Activated naive CD4-positive, alpha-beta T cell treated with anti-CD3 and anti-CD28 coated beads, Interleukin-2, amount 10 ng/mL, durations not matched to agents 7 days and 5 days (primary cell): ENCODE measurements at regions not wholly inside any gene's neighbourhood (a gene's known extent, or its start where the extent isn't known, plus 50 kb on each side); places are given as distances from the start of the nearest gene placed in this dataset.

Source experiments
- CTCF ChIA-PET: fragments of 350-600 bp; sonication (Branson Sonifier 250); formaldehyde crosslinking; loops from one replicate; lab custom pipeline; 2021; ENCODE audit warnings: antibody characterized with exemption; lab: Charles Lee
- DNase-seq: peaks from one replicate; pipeline ENCODE4 v3.0.0-alpha.2; 2020
- H3K27ac Mint-ChIP-seq: one replicate; pipeline ENCODE4 v1.8.0; 2021; ENCODE audit warnings: mild to moderate bottlenecking, moderate library complexity, mixed read lengths
- H3K27me3 Mint-ChIP-seq: one replicate; pipeline ENCODE4 v1.8.0; 2021; ENCODE audit warnings: mild to moderate bottlenecking, mixed read lengths
- H3K36me3 Mint-ChIP-seq: one replicate; pipeline ENCODE4 v1.8.0; 2021; ENCODE audit warnings: mixed read lengths
- H3K4me1 Mint-ChIP-seq: one replicate; pipeline ENCODE4 v1.8.0; 2021; ENCODE audit warnings: mixed read lengths
- H3K4me3 Mint-ChIP-seq: one replicate; pipeline ENCODE4 v1.8.0; 2021; ENCODE audit warnings: mild to moderate bottlenecking, moderate library complexity, mixed read lengths
- H3K9me3 Mint-ChIP-seq: one replicate; pipeline ENCODE4 v1.8.0; 2021; ENCODE audit warnings: mixed read lengths

DNA sequence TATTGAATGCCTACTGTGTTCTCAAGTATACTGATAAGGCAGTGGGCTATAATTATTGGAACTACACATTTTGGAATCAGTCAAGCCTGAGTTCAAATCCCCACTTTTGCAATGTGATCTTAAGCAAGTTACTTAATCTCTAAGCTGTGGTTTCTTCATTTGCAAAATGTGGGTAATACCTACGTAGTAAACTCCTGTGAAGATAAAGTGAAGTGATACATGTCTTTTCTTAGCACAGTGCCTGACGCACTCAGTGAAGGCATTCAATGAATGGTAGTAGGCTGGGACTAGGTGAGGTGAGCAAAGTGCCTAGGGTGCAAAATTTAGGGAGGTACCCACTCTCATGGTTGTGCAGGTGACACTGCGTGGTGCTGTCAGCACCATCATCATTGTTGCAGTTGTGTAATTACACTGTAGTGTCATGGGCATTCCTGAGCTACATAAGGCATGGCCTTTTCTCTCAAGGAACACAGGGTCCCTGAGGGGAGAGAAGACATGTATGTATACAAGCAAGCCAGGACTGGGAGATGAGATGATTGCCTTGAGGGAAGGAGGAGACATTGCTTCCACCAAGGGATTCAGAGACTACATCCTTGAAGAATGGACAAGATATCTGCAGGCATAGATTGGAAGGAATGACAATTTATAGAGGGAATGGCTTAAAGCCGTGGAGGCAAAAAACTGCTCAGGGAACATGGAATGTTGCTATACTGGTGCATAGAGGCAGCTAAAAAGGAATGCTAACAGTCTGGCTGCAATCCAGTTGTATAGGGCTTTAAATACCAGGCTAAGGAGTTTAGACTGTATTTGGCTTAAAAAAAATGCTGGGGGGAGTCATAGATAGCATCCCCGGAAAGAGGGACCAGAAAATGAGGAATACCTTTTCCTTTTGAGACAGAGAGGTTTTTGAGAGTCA is 129.2 kb upstream of the ARHGAP5 start:
- peaks cover 54% of the 10 kb centered on the region for H3K4me1 Mint-ChIP-seq
- H3K4me3 Mint-ChIP-seq: no peak overlapping the region
- CTCF ChIA-PET: no interaction called here
- no peak for DNase-seq
- peak overlapping the region; percentile 25 for H3K27ac Mint-ChIP-seq
- H3K27me3 Mint-ChIP-seq: no peaks in the 10 kb centered on the region
- H3K9me3 Mint-ChIP-seq: no peaks in the 10 kb centered on the region
- no peaks in the 10 kb centered on the region for H3K36me3 Mint-ChIP-seq

DNA sequence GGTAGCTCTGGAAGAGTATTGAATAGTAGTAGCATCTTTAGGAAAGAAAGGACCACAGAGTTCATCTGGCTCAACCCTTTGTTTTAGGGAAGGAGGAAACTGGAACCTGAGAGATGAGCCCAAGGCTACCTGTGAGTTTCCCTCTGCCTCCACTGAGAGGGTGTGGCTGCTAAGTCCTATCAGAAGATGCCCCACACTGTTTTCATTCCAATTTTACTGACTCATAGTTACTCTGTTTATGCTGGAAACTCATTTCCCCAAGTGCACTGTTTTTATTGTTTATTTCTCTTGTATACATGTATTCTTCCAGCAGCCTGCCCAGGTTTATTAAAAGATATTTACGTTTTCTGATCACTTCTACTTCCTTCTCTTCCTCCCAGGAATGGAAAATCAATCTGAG is 127.4 kb upstream of the ARHGAP5 start:
- no peak overlapping the region for H3K27ac Mint-ChIP-seq
- CTCF ChIA-PET: interaction anchor here (1.9 kb wide), 1 partner anchor 305 kb away, joined by 4 read pairs; no protein-coding TSS in a partner anchor
- no peaks in the 10 kb centered on the region for H3K36me3 Mint-ChIP-seq
- H3K9me3 Mint-ChIP-seq: no peaks in the 10 kb centered on the region
- no peaks in the 10 kb centered on the region for H3K27me3 Mint-ChIP-seq
- no peak overlapping the region for H3K4me3 Mint-ChIP-seq
- peaks cover 39% of the 10 kb centered on the region for H3K4me1 Mint-ChIP-seq
- DNase-seq: no peak

- peaks cover 37% of the 10 kb centered on the region for H3K4me1 Mint-ChIP-seq
- CTCF ChIA-PET: interaction anchor here (1.9 kb wide), 1 partner anchor 304 kb away, joined by 4 read pairs; no protein-coding TSS in a partner anchor
- no peak overlapping the region for H3K4me3 Mint-ChIP-seq
- H3K36me3 Mint-ChIP-seq: no peaks in the 10 kb centered on the region
- H3K27me3 Mint-ChIP-seq: no peaks in the 10 kb centered on the region
- H3K9me3 Mint-ChIP-seq: no peaks in the 10 kb centered on the region
- no peak overlapping the region for H3K27ac Mint-ChIP-seq
- DNase-seq: no peak
Observed at GRCh38 chr14:31950331-31950730, 126.8 kb upstream of the ARHGAP5 start.

DNA sequence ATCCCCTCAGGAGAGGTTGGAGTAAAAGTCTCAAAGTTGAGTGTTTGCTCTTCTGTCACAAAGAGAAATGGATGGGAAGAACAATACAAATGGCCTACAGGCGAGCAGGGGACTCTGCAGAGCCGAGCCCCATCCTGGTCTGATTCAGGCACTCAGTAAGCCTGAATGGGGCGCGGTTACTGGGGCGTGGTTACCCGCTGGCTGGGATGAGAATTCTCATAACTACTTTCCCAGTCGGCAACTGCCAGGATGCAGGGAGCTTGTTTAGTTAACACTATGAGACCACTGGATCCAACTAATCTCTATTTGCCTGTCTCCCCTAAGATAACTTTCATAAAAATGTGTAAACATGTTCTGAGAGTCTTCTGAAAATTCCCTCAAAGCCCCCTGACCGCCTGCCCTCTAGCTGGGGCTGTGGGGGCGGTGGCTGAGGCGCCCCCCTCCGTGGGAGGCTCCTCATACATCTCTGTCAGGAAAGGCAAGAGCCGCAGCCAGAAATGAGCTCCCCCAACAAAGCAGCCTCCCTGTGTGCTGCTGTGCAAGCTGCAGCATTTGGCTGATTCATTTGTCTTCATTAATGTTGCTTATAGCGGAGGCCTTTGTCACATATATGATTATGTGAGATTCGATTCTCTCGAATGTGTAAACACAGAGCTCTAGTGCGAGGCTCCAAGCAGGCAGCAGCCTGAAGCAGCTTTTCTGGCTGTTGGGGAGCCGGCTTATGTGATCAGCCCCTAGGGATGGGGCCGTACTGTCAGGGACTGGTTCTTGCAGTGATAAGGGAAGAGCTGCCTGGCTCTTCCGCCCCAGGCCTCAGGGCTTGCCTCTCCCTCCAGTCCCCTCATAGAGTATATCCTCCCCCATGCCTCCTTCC is 126.1 kb upstream of the ARHGAP5 start:
- Mint-ChIP-seq H3K27ac (no peak overlapping the region), H3K27me3 (peaks cover 6% of the 10 kb centered on the region), H3K4me1 (peaks cover 32% of the 10 kb centered on the region), H3K4me3 (no peak overlapping the region), H3K36me3 (no peaks in the 10 kb centered on the region), H3K9me3 (no peaks in the 10 kb centered on the region)
- CTCF ChIA-PET: interaction anchor here (1.9 kb wide), 1 partner anchor 304 kb away, joined by 4 read pairs; no protein-coding TSS in a partner anchor
- no peak for DNase-seq

DNA sequence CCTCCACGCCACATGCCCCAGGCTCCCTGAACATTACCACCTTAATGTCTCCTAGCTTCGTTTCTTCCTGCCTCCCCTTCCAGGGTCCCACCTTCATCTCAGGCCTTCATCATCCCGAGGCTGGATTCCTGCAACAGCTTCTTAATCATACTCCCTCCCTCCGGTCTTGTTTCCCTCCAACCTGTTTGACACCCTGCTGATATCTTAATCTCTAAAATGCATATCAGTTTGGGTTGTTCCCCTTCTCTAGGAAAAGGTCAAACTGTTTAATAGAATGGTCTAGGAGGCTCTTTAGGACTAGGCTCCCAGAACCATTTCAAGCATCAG is 125.5 kb upstream of the ARHGAP5 start:
- H3K4me1 Mint-ChIP-seq: peaks cover 26% of the 10 kb centered on the region
- no peak for DNase-seq
- peaks cover 6% of the 10 kb centered on the region for H3K27me3 Mint-ChIP-seq
- CTCF ChIA-PET: interaction anchor here (1.9 kb wide), 1 partner anchor 303 kb away, joined by 4 read pairs; no protein-coding TSS in a partner anchor
- H3K36me3 Mint-ChIP-seq: no peaks in the 10 kb centered on the region
- no peak overlapping the region for H3K27ac Mint-ChIP-seq
- no peaks in the 10 kb centered on the region for H3K9me3 Mint-ChIP-seq
- H3K4me3 Mint-ChIP-seq: no peak overlapping the region

- H3K36me3 Mint-ChIP-seq: no peaks in the 10 kb centered on the region
- peaks cover 6% of the 10 kb centered on the region for H3K27me3 Mint-ChIP-seq
- no peak overlapping the region for H3K4me3 Mint-ChIP-seq
- no peaks in the 10 kb centered on the region for H3K9me3 Mint-ChIP-seq
- H3K4me1 Mint-ChIP-seq: peaks cover 16% of the 10 kb centered on the region
- CTCF ChIA-PET: no interaction called here
- H3K27ac Mint-ChIP-seq: no peak overlapping the region
- DNase-seq: no peak
Observed at GRCh38 chr14:31952573-31952972, 124.5 kb upstream of the ARHGAP5 start.

DNA sequence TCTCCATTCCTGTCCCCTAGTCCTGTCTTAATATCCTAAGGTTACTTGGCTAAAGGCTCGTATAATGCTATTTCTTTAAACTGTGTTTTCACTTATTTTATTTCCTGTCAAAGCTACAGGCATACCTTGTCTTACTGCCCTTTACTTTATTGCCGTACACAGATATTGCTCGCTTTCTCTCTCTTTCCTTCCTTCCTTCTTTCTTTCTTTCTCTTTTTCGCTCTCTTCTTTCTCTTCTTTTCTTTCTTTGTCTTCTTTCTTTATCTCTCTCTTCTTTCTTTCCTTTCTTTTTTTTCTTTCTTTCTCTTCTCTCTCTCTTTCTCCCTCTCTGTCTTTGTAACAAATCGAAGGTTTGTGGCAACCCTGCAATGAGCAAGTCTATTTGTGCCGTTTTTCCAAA is 123.9 kb upstream of the ARHGAP5 start:
- no peak overlapping the region for H3K4me3 Mint-ChIP-seq
- CTCF ChIA-PET: no interaction called here
- DNase-seq: no peak
- H3K27me3 Mint-ChIP-seq: peaks cover 6% of the 10 kb centered on the region
- H3K4me1 Mint-ChIP-seq: peaks cover 10% of the 10 kb centered on the region
- H3K9me3 Mint-ChIP-seq: no peaks in the 10 kb centered on the region
- H3K27ac Mint-ChIP-seq: no peak overlapping the region
- H3K36me3 Mint-ChIP-seq: no peaks in the 10 kb centered on the region

DNA sequence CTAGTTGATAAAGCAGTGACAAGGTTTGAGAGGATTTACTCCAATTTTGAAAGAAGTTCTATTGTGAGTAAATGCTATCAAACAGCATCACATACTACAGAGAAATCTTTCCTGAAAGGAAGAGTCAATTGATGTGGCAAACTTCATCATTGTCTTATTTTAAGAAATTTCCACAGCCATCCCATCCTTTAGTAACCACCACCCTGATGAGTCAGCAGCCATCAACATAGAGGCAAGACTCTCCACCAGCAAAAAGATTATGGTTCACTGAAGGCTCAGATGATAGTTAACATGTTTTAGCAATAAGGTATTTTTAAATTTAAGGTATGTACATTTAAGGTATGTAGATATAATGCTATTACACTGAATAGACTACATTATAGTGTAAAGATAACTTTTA is 122.1 kb upstream of the ARHGAP5 start:
- Mint-ChIP-seq H3K9me3 (no peaks in the 10 kb centered on the region), H3K36me3 (no peaks in the 10 kb centered on the region), H3K27ac (no peak overlapping the region), H3K27me3 (peaks cover 6% of the 10 kb centered on the region), H3K4me1 (peaks cover 6% of the 10 kb centered on the region), H3K4me3 (no peak overlapping the region)
- no peak for DNase-seq
- CTCF ChIA-PET: interaction anchor here (1.0 kb wide), 1 partner anchor 29 kb away, joined by 5 read pairs; no protein-coding TSS in a partner anchor

- Mint-ChIP-seq H3K4me3 (no peak overlapping the region), H3K27ac (no peak overlapping the region), H3K27me3 (peaks cover 6% of the 10 kb centered on the region), H3K36me3 (no peaks in the 10 kb centered on the region), H3K9me3 (peaks cover 2% of the 10 kb centered on the region), H3K4me1 (peaks cover 6% of the 10 kb centered on the region)
- DNase-seq: no peak
- CTCF ChIA-PET: interaction anchor here (1.0 kb wide), 1 partner anchor 30 kb away, joined by 5 read pairs; no protein-coding TSS in a partner anchor
Observed at GRCh38 chr14:31955936-31956579, 121.0 kb upstream of the ARHGAP5 start.

DNA sequence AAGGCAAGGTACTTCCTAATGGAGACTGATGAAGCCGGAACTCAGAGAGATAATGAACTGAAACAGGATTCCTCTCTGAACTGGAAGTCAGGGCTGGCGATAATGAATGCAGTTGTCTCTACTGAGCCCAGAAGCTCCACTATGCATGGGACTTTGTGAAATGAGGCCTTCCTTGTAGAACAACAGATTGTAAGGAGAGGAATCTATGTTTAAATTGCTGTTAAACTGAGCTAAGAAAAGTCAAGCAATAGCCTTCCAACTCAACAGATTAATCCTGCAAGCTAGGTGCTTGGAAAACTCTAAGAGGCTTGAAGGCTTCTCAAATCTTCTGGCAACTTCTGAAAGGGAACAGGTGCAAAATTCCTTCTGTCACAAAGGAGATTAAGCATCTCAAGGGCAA is 119.5 kb upstream of the ARHGAP5 start:
- peaks cover 2% of the 10 kb centered on the region for H3K9me3 Mint-ChIP-seq
- no peak overlapping the region for H3K4me3 Mint-ChIP-seq
- CTCF ChIA-PET: no interaction called here
- no peak for DNase-seq
- no peak overlapping the region for H3K27ac Mint-ChIP-seq
- H3K27me3 Mint-ChIP-seq: peaks cover 6% of the 10 kb centered on the region
- H3K36me3 Mint-ChIP-seq: no peaks in the 10 kb centered on the region
- H3K4me1 Mint-ChIP-seq: peaks cover 6% of the 10 kb centered on the region

GRCh38 chr14:31960039-31960438 is 117.1 kb upstream of the ARHGAP5 start:
- Mint-ChIP-seq H3K27me3 (peaks cover 6% of the 10 kb centered on the region), H3K27ac (no peak overlapping the region), H3K36me3 (no peaks in the 10 kb centered on the region), H3K4me3 (no peak overlapping the region), H3K9me3 (peaks cover 2% of the 10 kb centered on the region), H3K4me1 (peaks cover 1% of the 10 kb centered on the region)
- no peak for DNase-seq
- CTCF ChIA-PET: no interaction called here

- H3K27ac Mint-ChIP-seq: no peak overlapping the region
- peaks cover 2% of the 10 kb centered on the region for H3K9me3 Mint-ChIP-seq
- peaks cover 17% of the 10 kb centered on the region for H3K4me1 Mint-ChIP-seq
- no peaks in the 10 kb centered on the region for H3K27me3 Mint-ChIP-seq
- no peaks in the 10 kb centered on the region for H3K36me3 Mint-ChIP-seq
- CTCF ChIA-PET: no interaction called here
- H3K4me3 Mint-ChIP-seq: no peak overlapping the region
- no peak for DNase-seq
Observed at GRCh38 chr14:31961896-31962295, 115.2 kb upstream of the ARHGAP5 start.

DNA sequence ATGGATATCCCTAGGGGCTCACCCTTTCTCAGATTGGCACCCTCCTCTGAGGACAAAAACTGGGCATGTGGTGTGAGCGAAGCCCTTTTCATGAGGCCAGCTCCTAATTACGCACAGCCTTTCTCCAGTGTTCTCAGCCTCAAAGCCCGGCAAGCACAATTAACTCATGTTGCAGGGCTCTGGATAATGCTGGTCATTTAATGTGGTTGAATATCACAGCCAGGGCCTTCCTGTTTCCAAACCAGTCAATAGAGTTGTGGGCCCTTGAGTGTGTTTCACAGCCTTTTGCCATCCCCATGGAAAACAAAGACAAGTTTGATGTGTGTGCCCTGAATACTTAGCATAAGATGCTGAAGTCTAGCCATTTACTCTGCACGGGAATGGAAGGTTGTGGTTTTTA is 114.2 kb upstream of the ARHGAP5 start:
- H3K9me3 Mint-ChIP-seq: peaks cover 2% of the 10 kb centered on the region
- H3K4me1 Mint-ChIP-seq: peaks cover 22% of the 10 kb centered on the region
- CTCF ChIA-PET: no interaction called here
- no peak overlapping the region for H3K27ac Mint-ChIP-seq
- DNase-seq: no peak
- H3K27me3 Mint-ChIP-seq: no peaks in the 10 kb centered on the region
- H3K36me3 Mint-ChIP-seq: no peaks in the 10 kb centered on the region
- H3K4me3 Mint-ChIP-seq: no peak overlapping the region

DNA sequence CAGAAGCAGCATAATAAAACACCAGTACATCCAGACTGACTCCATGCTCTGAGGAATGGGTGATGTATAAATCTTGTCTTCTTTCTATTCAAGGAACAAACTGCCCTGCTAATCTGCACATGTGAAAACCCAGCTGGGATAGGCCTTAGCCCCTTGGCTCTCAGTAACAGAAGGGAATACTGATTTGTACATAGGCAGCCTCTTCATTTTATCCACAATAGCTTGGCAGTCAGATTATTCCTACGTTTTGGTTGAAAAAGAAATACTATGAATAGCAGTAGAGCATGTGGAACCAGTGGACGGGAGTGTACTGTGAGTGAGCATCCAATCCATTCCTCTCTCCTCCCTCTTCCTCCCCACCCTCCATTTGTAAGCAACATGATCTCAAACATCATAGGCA is 113.5 kb upstream of the ARHGAP5 start:
- Mint-ChIP-seq H3K4me1 (peaks cover 25% of the 10 kb centered on the region), H3K4me3 (no peak overlapping the region), H3K27me3 (no peaks in the 10 kb centered on the region), H3K9me3 (peaks cover 2% of the 10 kb centered on the region), H3K36me3 (no peaks in the 10 kb centered on the region), H3K27ac (no peak overlapping the region)
- DNase-seq: no peak
- CTCF ChIA-PET: no interaction called here
